D721Med (cell line): ENCODE measurements at regions not wholly inside any gene's neighbourhood (a gene's known extent, or its start where the extent isn't known, plus 50 kb on each side); places are given as distances from the start of the nearest gene placed in this dataset.
"Not testable (repeated sequence)": the region's sequence is repeated elsewhere in the genome, so short reads cannot be mapped to it uniquely, and the experiment has no call there.

ENCODE experiments used
- DNase-seq: peaks from one replicate; pipeline ENCODE4 v3.0.0; 2011; ENCODE audit warnings: low spot score; ENCODE audit not compliant: insufficient read length
- FAIRE-seq: peaks from 2 replicates; lab custom pipeline; 2011; peaks lifted over from hg19 to GRCh38; lab: Jason Lieb, UNC
- CTCF ChIP-seq: IDR thresholded peaks from 2 replicates; pipeline ENCODE4 v1.5.1; 2012; ENCODE audit warnings: mild to moderate bottlenecking, control low read depth; ENCODE audit not compliant: insufficient read depth; ENCODE audit errors: missing control alignments

GRCh38 chr9:88880199-88880598 is 111.1 kb upstream of the S1PR3 start:
- TF ChIP-seq CTCF = no peak
- FAIRE-seq (no peak), DNase-seq (no peak)

DNA sequence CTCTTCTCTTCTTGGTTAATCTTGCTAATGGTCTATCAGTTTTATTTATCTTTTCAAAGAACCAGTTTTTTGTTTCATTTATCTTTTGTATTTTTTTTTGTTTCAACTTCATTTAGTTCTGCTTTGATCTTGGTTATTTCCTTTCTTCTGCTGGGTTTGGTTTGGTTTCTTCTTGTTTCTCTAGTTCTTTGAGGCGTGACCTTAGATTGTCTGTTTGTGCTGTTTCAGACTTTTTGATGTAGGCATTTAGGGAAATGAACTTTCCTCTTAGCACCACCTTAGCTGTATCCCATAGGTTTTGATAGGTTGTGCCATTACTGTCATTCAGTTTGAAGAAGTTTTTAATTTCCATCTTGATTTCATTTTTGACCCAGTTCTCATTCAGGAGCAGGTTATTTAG is 107.0 kb upstream of the S1PR3 start:
- not testable (repeated sequence) for DNase-seq, FAIRE-seq

DNA sequence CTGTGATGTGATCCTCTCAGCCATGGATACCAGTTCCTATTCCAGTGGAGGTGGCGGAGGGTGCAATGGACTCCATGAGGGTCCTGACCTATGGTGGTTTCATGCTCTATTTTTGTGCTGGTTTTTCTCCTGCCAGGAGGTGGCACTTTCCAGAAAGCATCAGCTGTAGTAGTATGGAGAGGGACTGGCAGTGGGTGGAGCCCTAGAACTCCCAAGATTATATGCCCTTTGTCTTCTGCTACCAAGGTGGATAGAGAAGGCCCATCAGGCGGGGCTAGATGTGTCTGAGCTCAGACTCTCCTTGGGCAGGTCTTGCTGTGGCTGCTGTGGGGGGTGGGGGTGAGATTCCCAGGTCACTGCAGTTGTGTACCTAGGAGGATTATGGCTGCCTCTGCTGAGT is 104.5 kb upstream of the S1PR3 start:
- FAIRE-seq, DNase-seq: not testable (repeated sequence)

DNA sequence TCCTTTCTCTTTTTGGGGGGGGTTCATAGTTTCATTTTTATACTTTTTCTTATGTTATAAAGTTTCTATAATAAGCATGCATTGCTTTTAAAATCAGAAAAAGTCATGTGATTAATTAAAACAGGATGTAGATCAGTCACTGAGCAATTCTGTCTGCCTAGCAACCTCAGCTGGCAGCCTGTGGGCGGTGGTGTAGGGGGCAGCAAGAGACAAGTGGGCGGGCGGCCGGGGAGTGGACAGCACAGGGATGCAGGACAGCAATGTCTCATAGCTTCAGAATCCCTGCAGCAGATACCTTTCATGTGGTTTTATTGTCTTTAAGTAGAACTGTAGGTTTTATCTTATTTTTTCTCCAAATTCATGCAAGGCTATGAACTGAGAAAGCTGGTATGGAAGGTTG is 101.9 kb upstream of the S1PR3 start:
- TF ChIP-seq CTCF = no peak
- FAIRE-seq (no peak), DNase-seq (no peak)

GRCh38 chr9:88890546-88890945 is 100.7 kb upstream of the S1PR3 start:
- FAIRE-seq (no peak), DNase-seq (no peak)
- TF ChIP-seq CTCF = no peak

GRCh38 chr9:88891040-88891439 is 100.2 kb upstream of the S1PR3 start:
- no peak for DNase-seq
- no peak for TF ChIP-seq CTCF
- FAIRE-seq = no peak

GRCh38 chr9:88892724-88893123 is 98.5 kb upstream of the S1PR3 start:
- DNase-seq (no peak), FAIRE-seq (no peak)
- TF ChIP-seq CTCF = no peak

DNA sequence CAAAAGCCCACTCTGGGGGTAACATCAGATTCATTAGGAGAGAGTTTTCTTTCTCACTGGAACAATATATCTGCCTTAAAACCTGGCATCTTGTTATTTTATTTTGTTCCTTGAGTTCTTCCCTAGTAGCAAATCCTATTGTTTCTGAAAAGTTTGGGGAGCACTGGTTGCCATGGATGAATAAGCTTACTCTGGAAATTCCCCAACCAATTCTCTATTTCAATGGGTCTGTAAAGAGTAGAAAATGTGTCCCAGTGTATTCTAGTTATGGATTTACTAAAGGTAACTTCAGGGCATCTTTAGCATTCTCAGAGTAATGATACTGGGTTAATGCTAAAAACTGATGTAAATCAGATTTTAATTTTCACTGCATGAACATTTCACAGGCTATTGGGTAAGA is 94.2 kb upstream of the S1PR3 start:
- FAIRE-seq (no peak), DNase-seq (no peak)

More for the DNA sequence above, 94.2 kb upstream of the S1PR3 start:
- no peak for TF ChIP-seq CTCF
